ENCODE measurements at regions not wholly inside any gene's neighbourhood (a gene's known extent, or its start where the extent isn't known, plus 50 kb on each side); places are given as distances from the start of the nearest gene placed in this dataset.
"Not testable (repeated sequence)": the region's sequence is repeated elsewhere in the genome, so short reads cannot be mapped to it uniquely, and the experiment has no call there.

DNA sequence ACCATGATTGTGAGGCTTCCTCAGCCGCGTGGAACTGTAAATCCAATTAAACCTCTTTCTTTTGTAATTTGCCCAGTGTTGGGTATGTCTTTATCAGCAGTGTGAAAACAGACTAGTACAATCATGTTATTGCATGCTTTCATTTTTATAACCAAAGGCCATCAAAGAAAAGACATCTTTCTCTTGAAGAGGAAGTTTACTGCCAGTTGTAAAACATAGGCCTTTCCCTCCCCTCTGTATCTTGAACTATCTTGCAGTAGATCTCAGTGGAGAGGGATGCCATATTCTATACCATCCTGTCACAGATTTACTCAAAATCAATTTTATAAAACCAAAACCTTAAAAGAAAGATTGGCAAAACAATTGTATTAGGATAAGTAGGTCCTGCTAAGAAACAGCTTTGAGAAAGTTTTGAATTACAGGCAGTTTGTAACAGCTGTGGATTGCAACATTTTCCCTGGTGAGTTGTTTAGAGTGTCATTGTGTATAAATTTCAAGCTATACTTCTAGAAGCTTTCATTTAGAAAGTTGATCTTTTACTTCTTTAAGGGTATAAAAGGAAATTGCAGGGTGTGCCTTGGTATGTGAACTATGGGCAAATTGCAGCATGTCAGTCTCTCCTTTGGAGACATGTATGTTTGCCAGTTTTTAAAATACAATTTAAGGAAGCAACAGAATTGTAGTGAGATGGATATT lies 128.0 kb downstream of the ATP23 start:
- ATAC-seq: no peak

DNA sequence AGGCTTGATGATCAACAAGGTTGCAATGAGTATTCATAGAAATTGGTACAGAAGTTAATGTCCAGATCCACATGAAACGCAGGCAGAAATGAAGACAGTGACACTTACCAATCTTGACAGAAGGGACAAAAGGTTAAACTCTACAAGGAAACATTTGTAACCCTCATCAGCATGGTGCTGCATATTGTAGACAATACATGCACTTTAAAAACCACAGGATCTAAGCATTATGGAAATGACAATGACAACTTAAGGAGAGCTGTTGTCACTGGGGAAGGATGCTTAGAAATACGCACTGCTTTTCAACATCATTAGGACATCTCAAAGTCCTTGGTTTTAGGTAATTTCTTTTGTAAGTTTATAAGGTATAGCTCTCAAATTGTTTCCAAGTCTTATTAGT lies 130.6 kb downstream of the ATP23 start:
- no peak for ATAC-seq

GRCh38 chr12:58074259-58074658 lies 132.9 kb downstream of the ATP23 start:
- ATAC-seq: peak; percentile 48

GRCh38 chr12:58079806-58080205 lies 138.4 kb downstream of the ATP23 start:
- ATAC-seq: no peak

DNA sequence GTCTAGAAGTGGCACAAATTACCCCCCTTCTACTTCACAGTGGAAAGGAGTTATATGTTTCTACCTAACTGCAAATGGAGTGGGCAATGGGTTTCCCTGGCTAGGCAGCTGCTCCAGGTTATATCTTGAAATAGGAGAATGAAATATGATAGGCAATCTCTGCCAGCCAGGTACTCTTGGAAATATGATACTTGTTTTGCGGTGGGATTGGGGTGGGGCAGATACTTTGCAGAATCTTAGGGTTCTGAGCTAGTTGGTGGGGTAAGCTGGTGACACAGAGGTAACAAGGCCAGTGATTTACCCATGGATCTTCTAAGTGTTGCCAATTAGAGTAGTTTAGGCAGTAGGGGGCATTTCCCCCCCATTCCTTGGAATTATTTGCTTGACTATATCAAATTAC lies 140.1 kb downstream of the ATP23 start:
- no peak for ATAC-seq

DNA sequence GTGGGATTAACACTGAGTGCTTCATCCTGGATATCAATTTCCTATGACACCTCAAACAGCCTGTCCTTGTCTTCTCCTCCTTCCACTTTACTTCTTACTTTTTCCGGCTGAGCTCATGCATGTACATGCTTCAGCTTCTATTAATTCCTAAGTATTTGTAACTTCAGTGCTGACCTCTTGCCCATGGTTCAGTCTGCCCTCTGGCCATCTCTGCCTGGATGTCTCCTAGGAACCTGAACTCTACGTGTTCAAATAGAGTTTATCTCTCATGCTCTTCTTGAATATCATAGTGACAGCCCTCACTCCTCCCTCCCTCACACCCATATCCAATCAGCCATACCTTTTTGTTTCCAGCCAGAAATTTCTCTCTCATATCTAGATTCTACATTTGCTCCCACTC lies 141.6 kb downstream of the ATP23 start:
- ATAC-seq: no peak

- no peak for ATAC-seq
Measured at GRCh38 chr12:58086006-58086405, 144.6 kb downstream of the ATP23 start.

DNA sequence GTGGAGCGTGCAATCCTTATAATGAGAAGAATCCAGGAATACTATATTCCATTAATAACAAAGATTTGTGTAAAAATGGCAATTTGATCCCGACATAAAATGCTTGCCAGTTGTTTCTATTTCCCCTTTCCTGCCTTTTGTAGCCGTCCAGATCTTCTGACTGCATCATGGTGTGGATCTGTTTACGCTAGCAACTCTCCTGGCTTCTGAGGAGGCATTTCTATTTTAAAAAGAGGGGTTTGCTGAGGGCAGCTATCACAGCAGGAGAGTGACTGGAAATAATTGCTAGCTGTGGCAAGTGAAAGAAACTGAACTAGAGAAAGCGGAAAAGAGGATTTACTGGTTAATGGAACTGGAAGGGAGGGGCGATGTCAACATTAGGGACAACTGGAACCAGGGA lies 145.6 kb downstream of the ATP23 start:
- no peak for ATAC-seq

- no peak for ATAC-seq
Measured at GRCh38 chr12:58087423-58088127, 146.2 kb downstream of the ATP23 start.

DNA sequence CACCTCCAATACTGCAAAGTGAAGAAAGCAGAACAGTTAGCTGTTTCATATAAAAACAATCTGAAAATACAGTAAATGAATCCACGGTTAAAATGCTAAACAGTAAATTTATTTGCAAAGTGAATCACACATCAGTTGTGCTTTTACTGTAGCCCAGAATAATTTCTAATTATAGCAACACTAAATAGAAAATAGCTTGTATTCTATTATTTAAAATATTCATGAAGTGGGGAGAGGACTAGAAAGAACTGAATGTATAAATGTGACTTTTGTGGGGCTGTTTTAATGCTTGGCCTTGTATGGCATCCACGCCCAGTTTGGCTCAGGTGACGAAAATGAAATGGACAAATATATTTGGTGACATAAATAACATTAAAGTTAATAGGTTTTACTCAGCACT lies 148.2 kb downstream of the ATP23 start:
- no peak for ATAC-seq

DNA sequence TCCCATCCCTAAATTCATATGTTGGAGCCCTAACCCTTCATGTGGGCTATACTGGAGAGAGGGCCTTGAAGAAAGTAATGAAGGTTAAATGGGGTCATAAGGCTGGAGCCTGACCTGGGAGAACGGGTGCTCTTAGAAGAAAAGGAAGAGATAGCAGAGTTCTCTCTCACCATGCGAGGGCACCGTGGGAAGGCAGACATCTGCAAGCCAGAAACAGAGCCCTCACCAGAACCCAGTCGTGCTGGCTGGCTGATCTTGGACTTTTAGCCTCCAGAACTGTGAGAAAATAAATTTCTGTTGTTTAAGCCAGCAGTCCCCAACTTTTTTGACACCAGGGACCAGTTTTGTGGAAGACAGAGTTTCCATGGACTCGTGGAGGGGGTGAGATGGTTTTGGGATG lies 149.3 kb downstream of the ATP23 start:
- no peak for ATAC-seq

DNA sequence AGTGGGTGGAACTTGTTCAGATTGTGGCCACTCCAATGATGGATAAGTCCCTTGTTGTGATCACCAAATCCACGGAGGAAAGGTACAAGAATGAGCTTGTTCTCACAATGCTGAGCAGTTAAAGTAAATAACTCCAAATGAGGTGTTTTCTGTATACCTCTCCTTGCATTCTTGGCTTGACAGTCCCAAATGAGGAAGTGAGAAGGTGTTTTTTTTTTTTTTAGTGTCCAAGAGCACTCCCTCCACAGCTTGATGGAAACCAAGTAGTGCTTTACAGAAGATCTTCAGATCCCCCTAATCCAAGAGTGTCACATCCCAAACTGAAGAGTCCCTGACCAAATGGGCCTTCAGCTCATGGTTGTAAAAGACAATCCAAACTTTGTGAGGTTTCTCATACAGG lies 153.6 kb downstream of the ATP23 start:
- ATAC-seq: peak; percentile 45

DNA sequence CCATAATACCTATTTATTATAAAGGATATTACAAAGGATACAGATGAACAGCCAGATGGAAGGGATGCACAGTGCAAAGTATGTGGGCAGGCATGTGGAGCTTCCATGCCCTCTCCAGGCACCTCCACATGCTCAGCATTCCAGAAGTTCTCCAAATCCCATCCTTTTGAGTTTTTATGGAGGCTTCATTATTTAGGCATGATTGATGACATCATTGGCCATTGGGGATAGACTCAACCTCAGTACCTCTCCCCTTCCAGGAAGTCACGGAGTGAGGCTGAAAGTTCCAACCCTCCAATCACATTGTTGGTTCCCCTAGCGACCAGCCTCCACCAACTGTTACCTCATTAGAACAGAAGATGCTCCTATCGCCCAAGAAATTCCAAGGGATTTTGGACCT lies 156.4 kb downstream of the ATP23 start:
- no peak for ATAC-seq

- no peak for ATAC-seq
Measured at GRCh38 chr12:58099476-58099875, 158.1 kb downstream of the ATP23 start.

DNA sequence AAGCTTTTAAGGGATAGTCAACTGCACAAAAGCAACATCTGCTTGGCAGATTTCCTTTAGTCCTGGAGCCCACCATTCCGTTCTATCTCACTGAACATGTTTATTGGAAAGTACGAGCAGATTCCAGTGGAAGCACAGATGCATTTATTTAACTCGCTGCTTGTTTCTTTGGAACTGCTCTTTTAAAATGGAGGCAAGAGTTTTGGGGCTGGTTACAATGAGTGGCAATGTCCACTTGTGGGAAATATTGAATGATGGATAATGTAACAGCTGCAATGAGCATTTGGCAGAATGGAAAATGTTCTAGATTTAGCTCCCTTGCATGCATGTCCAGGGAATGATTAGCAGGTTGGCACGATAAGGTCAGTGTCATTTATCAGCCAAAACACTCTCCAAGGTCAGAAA lies 163.0 kb downstream of the ATP23 start:
- no peak for ATAC-seq

- ATAC-seq: no peak
Measured at GRCh38 chr12:58105225-58106119, 164.1 kb downstream of the ATP23 start.

DNA sequence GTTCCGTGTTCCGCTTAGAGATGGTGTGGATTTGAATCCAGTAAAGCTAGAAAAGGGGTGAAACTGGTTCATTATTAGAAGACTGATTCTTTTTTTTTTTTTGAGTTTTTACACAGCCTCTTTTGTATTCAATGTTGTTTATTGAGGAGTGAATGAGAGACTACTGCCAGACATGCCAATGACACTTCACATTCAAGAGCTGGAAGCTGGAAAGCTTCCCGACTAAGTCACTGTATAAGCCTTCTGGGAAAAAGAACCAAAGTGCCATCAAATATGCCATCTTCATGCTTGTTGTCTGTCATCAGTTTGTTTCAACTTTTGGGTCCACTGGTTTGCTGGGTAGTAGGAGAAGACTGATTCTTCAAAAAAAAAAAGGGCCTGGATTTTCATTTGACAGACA lies 164.8 kb downstream of the ATP23 start:
- ATAC-seq: no peak

- no peak for ATAC-seq
Measured at GRCh38 chr12:58117201-58117600, 175.8 kb downstream of the ATP23 start.

GRCh38 chr12:58117667-58118066 lies 176.3 kb downstream of the ATP23 start:
- ATAC-seq: no peak

DNA sequence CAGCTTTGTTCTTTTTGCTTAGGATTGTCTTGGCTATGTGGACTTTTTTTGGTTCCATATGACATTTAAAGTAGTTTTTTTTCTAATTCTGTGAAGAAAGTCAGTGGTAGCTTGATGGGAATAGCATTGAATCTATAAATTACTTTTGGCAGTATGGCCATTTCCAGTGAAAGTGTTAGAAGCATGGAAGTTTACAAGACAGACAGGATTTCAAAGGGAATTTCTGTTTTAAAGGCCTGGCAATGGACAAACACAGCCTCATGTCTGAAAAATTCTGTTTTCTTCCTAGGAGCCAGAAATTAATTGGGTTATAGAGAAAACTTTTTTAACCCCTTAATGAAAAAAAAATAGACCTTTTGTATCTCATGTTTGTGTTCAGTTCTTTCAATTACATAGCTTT lies 184.4 kb downstream of the ATP23 start:
- not testable (repeated sequence) for ATAC-seq

DNA sequence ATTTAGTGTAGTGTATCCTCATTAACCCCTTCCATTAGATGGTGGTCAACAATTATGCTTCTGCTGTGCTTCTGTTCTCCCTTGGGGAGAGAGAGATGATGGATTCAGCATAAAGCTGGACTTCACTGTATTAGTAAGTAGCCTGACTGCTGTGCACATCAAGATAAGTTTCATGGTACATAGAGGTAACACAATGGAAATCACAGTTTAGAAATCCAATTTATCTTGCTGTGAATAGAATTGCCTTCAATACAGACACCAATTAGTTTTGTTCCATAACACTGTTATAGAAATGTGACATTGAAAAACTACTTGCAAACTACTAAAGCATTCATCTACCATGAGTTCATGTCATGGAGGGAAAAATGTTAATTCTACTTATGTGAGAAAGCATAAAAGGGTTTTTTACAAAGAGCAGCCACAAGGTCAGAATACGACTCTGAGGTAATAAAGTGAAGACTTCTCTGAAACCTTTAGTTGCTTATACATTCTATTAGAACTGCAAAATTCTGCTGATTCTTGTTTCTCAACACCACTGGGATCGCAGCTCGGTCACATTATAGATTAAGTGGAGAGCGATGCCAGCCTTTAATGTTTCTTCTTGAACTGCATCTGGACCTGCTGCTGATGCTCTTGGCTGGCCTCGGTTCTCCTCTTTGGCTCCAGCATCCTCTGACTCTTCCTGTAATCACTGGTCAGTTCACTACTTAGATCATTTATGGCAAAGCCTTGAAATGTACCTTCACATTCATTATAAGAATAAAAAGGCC lies 190.8 kb downstream of the ATP23 start:
- no peak for ATAC-seq

DNA sequence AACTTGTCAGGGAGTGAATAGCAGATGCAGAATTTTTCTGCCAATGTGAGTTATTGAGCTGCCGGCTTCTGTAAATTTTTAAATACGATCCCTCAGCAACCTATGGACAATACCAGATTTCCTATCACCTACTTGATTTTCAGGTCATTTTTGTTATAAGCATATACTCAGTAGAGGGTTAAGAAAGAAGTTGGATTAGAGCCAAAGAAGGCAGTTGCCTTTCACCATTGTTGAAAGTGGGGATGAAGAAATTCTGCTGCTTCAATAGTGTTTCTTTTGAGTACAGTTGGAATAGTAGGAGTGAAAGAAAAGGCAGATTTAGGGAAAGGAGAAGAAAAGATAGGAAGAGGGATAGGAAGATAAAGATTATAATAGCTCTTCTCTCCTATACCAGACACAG lies 197.1 kb downstream of the ATP23 start:
- no peak for ATAC-seq

DNA sequence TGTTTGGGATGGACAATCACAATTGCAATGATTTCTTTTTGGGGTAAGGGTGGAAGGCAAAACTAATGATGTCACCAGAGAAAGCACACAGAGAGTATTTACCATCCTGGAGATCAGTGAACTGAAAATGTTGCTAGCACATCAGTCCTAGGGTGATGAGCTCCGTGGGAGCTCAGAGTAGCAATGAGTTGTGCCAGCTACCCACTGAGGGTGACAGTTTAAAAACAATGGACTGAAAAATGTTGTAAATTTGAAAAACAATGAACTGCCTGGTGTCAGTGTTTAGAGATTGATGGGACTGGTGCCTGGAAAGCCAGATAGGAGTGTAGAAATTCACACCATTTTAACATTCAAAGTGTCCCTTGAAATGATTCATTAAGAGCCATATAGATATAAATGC lies 198.5 kb downstream of the ATP23 start:
- ATAC-seq: no peak

Measured in esophagus mucosa (tissue), 1 donor.